ENCODE measurements at regions not wholly inside any gene's neighbourhood (a gene's known extent, or its start where the extent isn't known, plus 50 kb on each side); places are given as distances from the start of the nearest gene placed in this dataset.

DNA sequence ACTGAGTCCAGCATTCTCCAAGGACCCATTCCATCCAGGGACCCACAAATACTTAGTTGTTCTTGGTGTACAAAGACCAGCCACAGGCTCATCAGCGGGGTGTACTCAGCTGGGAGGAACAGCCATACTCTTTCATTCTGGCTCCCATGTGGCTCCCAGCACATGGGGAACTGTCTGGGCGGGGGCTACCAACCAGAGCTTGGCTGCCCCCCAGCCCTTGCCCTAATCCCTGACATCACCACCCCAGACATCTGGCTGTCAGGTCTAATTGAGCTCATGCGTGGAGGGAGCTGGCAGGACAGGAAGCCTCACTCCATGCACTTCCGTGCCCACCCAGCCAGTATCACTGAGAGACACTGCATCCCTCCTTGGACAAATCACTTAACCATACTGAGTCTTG lies 283.6 kb downstream of the DYSF start:
- H3K27ac ChIP-seq: no peak overlapping the region
- WGBS, 2 donors: 75 to 91% methylated on average over 1 to 3 of the region's 4 CpGs

GRCh38 chr2:71736091-71736861 lies 282.9 kb downstream of the DYSF start:
- no peak overlapping the region for H3K27ac ChIP-seq
- 67 to 78% methylated on average over 6 to 11 of the region's 13 CpGs for WGBS, 2 donors
- intact Hi-C loops (cut with DNase I): no loop called here
- H3K9me3 ChIP-seq: peaks cover 0 to 6% (median under 1%) of the 10 kb centered on the region in 3 donors
- TF ChIP-seq, protein P1, sequence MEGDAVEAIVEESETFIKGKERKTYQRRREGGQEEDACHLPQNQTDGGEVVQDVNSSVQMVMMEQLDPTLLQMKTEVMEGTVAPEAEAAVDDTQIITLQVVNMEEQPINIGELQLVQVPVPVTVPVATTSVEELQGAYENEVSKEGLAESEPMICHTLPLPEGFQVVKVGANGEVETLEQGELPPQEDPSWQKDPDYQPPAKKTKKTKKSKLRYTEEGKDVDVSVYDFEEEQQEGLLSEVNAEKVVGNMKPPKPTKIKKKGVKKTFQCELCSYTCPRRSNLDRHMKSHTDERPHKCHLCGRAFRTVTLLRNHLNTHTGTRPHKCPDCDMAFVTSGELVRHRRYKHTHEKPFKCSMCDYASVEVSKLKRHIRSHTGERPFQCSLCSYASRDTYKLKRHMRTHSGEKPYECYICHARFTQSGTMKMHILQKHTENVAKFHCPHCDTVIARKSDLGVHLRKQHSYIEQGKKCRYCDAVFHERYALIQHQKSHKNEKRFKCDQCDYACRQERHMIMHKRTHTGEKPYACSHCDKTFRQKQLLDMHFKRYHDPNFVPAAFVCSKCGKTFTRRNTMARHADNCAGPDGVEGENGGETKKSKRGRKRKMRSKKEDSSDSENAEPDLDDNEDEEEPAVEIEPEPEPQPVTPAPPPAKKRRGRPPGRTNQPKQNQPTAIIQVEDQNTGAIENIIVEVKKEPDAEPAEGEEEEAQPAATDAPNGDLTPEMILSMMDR (IDR thresholded peaks at IDR 0.05): no peak
- TF ChIP-seq POLR2A (IDR thresholded peaks at IDR 0.05): no peak
- no peaks in the 10 kb centered on the region for H3K27me3 ChIP-seq
- DNase-seq: no peak
- no peak overlapping the region for H3K4me3 ChIP-seq
- peaks cover 0 to 4% (median 0%) of the 10 kb centered on the region in 3 donors for H3K4me1 ChIP-seq
- H3K36me3 ChIP-seq: no peaks in the 10 kb centered on the region

More for the DNA sequence above, 283.6 kb downstream of the DYSF start:
- H3K4me1 ChIP-seq: peaks cover 0 to 4% (median 0%) of the 10 kb centered on the region in 3 donors
- H3K36me3 ChIP-seq: no peaks in the 10 kb centered on the region
- no peak for DNase-seq
- peaks cover 0 to 7% (median 6%) of the 10 kb centered on the region in 3 donors for H3K9me3 ChIP-seq
- no peaks in the 10 kb centered on the region for H3K27me3 ChIP-seq
- intact Hi-C loops (cut with DNase I): no loop called here
- TF ChIP-seq, protein P1 (IDR thresholded peaks at IDR 0.05): no peak
- TF ChIP-seq POLR2A (IDR thresholded peaks at IDR 0.05): no peak
- no peak overlapping the region for H3K4me3 ChIP-seq

Small RNA genes lying in the stretch of these regions (small RNA-seq; reads per million reads assigned to genes)
- gene RPS20P10: 0 to 0.07 (median 0) reads per million in 4 donors
